ENCODE measurements at regions not wholly inside any gene's neighbourhood (a gene's known extent, or its start where the extent isn't known, plus 50 kb on each side); places are given as distances from the start of the nearest gene placed in this dataset.

DNA sequence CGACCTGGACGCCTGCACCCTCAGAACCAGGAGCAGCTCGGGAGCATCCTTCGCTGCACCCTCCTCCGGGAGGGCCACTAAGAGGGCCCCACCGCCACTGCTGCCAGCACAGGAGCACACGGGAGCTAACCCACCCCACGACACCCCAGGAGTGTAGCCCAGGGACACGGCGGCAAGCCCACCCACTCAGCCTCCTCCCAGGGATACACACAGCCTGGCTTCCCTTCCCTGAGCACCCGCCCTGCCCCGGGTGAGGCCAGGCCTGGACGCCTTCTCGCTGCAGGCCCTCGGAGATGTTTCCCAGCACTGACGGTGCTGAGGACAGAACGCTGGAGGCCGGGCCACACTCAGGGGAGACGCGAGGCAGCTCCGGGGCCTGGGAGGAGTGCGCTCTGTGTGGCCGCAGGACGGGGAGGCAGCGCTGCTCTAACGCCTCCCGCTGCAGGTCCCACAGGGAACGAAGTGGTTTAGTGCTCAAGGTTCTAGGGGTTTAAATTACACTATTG, 190.4 kb downstream of the BRD1 start:
- DNase-seq: no peak

DNA sequence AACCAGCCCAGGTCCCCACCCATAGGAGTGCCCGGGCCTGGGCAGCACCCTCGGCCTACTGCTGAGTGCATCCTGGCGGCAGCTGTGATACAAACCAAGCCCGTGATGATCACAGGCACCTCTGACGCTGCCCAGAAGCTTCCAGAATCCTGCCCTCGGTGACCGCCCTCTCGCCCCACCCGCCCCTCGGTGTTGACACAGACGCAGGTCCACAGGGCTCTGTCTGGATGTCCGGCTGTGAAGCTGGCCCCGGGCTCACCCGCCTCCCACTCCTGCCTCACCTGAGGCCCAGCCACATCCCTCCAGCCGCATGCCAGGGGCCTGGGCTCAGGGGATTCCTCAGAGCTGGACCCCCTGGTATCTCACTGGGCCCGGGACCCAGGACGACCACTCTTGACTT, 191.0 kb downstream of the BRD1 start:
- DNase-seq: no peak

GRCh38 chr22:49636214-49636613, 191.5 kb downstream of the BRD1 start:
- DNase-seq: no peak

GRCh38 chr22:49634006-49634772, 193.5 kb downstream of the BRD1 start:
- no peak for DNase-seq

DNA sequence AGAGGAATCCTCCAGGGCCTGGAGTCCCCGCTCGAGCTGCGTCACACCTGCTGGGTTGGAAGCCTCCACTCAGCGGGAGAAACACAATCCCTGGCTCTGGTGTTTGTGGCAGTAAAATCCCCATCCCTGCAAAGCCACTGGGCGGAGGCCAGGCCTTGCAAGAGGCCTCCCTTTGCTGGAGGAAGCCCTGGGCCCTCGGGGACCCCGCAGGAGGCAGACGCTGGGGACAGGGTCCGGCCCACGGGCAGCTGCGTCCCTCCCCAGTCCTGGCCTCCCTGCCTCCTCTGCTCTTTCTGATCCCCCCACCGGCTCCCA, 194.7 kb downstream of the BRD1 start:
- DNase-seq: no peak

DNA sequence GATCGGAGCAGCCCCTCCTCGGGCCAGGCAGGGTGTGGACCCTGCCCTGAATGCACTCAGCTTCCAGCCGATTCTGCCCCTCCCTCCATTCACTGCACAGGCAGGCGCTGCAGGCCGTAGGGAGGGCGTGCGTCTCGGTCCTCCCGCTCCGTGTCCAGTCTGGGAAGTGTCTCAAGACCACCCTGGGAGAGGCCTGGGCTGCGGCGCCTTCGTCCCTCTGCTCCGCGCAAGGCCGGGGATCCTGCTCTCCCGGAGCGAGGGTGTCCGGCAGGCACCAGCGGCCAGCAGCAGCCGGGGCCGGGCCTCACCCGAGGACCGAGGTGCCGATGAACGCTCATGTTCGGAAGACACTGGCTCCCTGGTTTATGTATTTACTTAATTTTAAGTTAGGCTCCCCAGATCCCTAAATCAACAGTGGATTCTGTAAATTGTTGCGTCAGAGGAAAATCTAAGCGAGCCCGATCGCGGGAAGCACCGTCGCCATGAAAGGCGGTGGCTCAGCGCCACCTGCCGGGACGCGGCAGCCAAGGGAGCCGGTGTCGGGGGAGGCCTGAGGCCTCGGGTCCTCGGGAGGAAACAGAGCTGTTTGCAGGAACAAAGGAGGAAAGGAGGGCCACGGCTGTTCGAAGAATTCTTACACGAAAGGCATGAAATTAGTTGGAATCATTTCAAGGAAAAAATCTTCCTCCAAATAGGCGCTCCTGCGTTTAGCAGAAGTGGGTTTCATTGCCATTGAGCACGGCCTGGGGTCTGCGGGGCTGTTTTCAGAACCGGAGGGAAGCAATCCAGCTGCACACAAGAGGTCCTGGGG, 195.3 kb downstream of the BRD1 start:
- no peak for DNase-seq

GRCh38 chr22:49630448-49630946, 197.2 kb downstream of the BRD1 start:
- no peak for DNase-seq

GRCh38 chr22:49629586-49630447, 197.9 kb downstream of the BRD1 start:
- DNase-seq: no peak

DNA sequence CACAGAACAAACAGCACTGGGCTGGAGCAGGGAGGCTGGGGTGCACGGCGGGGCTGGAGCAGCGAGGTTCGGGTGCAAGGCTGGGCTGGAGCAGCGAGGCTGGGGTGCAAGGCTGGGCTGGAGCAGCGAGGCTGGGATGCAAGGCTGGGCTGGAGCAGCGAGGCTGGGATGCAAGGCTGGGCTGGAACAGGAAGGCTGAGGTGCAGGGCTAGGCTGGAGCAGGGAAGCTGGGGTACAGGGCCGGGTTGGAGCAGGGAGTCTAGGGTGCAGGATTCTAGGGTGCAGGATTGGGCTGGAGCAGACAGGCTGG, 198.5 kb downstream of the BRD1 start:
- DNase-seq: no peak

GRCh38 chr22:49628391-49629260, 199.0 kb downstream of the BRD1 start:
- no peak for DNase-seq

DNA sequence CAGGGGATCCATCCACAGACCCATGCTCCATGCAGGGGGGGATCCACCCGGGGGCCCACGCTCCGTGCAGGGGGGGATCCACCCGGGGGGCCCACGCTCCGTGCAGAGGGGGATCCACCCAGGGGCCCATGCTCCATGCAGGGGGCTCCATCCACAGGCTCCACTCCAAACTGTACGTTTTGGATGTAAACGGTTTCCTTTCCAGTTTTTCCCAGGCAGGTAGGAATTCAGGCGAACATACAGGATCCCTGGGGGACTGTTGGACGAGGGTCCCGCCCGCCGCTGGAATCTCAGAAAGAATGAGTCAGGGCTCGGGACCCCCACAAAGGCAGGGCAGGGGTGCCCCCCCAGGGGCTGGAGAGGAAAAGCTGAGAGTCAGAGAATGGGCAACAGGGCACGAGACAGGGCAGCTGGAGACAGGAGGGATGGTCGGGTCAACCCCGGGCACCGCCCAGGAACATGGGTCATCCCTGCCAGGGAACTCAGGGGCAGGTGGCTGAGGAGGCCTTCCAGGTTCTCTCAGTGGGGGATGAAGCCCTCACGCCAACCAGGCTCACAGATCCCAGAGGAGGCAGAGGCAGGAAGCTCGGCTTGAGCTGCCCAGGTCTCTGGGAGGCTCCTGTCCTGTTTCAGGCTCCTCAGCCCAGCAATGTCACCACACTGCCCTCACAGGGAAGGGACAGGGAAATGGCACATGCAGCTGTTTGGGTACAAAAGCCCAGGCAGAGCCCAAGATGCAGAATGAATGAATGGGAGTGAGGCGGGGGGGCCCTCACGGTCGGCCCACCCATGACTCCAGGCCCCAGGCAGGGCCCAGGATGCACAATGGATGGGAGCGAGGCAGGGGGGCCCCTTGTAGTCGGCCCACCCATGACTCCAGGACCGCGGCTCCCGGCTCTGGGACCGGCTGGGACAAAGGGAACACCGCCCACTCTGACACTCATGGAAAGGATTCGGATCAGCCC, 200.2 kb downstream of the BRD1 start:
- DNase-seq: no peak

- no peak for DNase-seq
These were observed 201.1 kb downstream of the BRD1 start for GRCh38 chr22:49626361-49627216.

- no peak for DNase-seq
These were observed 203.1 kb downstream of the BRD1 start for GRCh38 chr22:49624421-49625177.

- no peak for DNase-seq
These were observed 204.0 kb downstream of the BRD1 start for GRCh38 chr22:49623715-49624114.

- DNase-seq: no peak
These were observed 204.5 kb downstream of the BRD1 start for GRCh38 chr22:49623176-49623575.

GRCh38 chr22:49622241-49623105, 205.2 kb downstream of the BRD1 start:
- no peak for DNase-seq

GRCh38 chr22:49621601-49622210, 206.0 kb downstream of the BRD1 start:
- DNase-seq: no peak

- DNase-seq: no peak
These were observed 207.0 kb downstream of the BRD1 start for GRCh38 chr22:49620666-49621065.
